ENCODE measurements at regions not wholly inside any gene's neighbourhood (a gene's known extent, or its start where the extent isn't known, plus 50 kb on each side); places are given as distances from the start of the nearest gene placed in this dataset.

- Histone ChIP-seq H3K27me3 (no peaks in the 10 kb centered on the region), H3K4me3 (no peak overlapping the region), H3K4me1 (peaks cover 0 to 13% (median 0%) of the 10 kb centered on the region in 3 donors), H3K36me3 (no peaks in the 10 kb centered on the region), H3K27ac (no peak overlapping the region), H3K9me3 (peaks cover 0 to 31% (median 20%) of the 10 kb centered on the region in 3 donors)
- 77 to 78% methylated on average over 2 of the region's 2 CpGs for WGBS, 2 donors
- no peak for TF ChIP-seq POLR2A (IDR thresholded peaks at IDR 0.05)
- TF ChIP-seq CTCF (IDR thresholded peaks at IDR 0.05), result no peak
- intact Hi-C loops (cut with DNase I), result no loop called here
- no peak for DNase-seq
Observed at GRCh38 chr2:107553046-107553445, 273.6 kb upstream of the RGPD4 start.

- H3K9me3 ChIP-seq, result peaks cover 0 to 32% (median 20%) of the 10 kb centered on the region in 3 donors
- intact Hi-C loops (cut with DNase I), result no loop called here
- no peaks in the 10 kb centered on the region for H3K36me3 ChIP-seq
- no peak overlapping the region for H3K4me3 ChIP-seq
- H3K4me1 ChIP-seq, result peaks cover 0 to 16% (median 0%) of the 10 kb centered on the region in 3 donors
- H3K27me3 ChIP-seq, result no peaks in the 10 kb centered on the region
- TF ChIP-seq CTCF (IDR thresholded peaks at IDR 0.05), result no peak
- H3K27ac ChIP-seq, result no peak overlapping the region
- DNase-seq, result no peak
- WGBS, 2 donors, result 38 to 49% methylated on average over 5 of the region's 5 CpGs
Observed at GRCh38 chr2:107553539-107553938, 273.2 kb upstream of the RGPD4 start.

- no peak for DNase-seq
- Histone ChIP-seq H3K4me1 (peaks cover 0 to 18% (median 0%) of the 10 kb centered on the region in 3 donors), H3K27me3 (no peaks in the 10 kb centered on the region), H3K36me3 (no peaks in the 10 kb centered on the region), H3K4me3 (no peak overlapping the region), H3K9me3 (peaks cover 0 to 32% (median 23%) of the 10 kb centered on the region in 3 donors), H3K27ac (no peak overlapping the region)
- intact Hi-C loops (cut with DNase I), result no loop called here
- no peak for TF ChIP-seq POLR2A (IDR thresholded peaks at IDR 0.05)
- TF ChIP-seq CTCF (IDR thresholded peaks at IDR 0.05), result no peak
- 42 to 56% methylated on average over 5 of the region's 5 CpGs for WGBS, 2 donors
Observed at GRCh38 chr2:107556038-107556627, 270.6 kb upstream of the RGPD4 start.

GRCh38 chr2:107558295-107558694 lies 268.4 kb upstream of the RGPD4 start:
- Histone ChIP-seq H3K27me3 (peaks cover 0 to 18% (median 0%) of the 10 kb centered on the region in 4 donors), H3K27ac (peak overlapping the region in 1 of 4 donors; percentile 9), H3K36me3 (no peaks in the 10 kb centered on the region), H3K9me3 (peaks cover 0 to 32% (median 23%) of the 10 kb centered on the region in 3 donors), H3K4me3 (no peak overlapping the region), H3K4me1 (peaks cover 0 to 18% (median 0%) of the 10 kb centered on the region in 3 donors)
- intact Hi-C loops (cut with DNase I), result no loop called here
- TF ChIP-seq POLR2A (IDR thresholded peaks at IDR 0.05) (no peak), CTCF (IDR thresholded peaks at IDR 0.05) (no peak)
- WGBS, 2 donors, result 73 to 89% methylated on average over 3 of the region's 3 CpGs
- no peak for DNase-seq

- DNase-seq, result no peak
- Histone ChIP-seq H3K27ac (no peak overlapping the region), H3K27me3 (no peaks in the 10 kb centered on the region), H3K9me3 (no peaks in the 10 kb centered on the region), H3K4me1 (peaks cover 0 to 4% (median 0%) of the 10 kb centered on the region in 3 donors), H3K4me3 (no peak overlapping the region), H3K36me3 (no peaks in the 10 kb centered on the region)
- 86 to 100% methylated on average over 1 of the region's 1 CpG for WGBS, 2 donors
- intact Hi-C loops (cut with DNase I), result no loop called here
- no peak for TF ChIP-seq POLR2A (IDR thresholded peaks at IDR 0.05)
- no peak for TF ChIP-seq CTCF (IDR thresholded peaks at IDR 0.05)
Observed at GRCh38 chr2:107569496-107569895, 257.2 kb upstream of the RGPD4 start.

Measured in esophagus squamous epithelium (tissue), 5 donors.